ENCODE measurements at regions not wholly inside any gene's neighbourhood (a gene's known extent, or its start where the extent isn't known, plus 50 kb on each side); places are given as distances from the start of the nearest gene placed in this dataset.
"Not testable (repeated sequence)": the region's sequence is repeated elsewhere in the genome, so short reads cannot be mapped to it uniquely, and the experiment has no call there.

DNA sequence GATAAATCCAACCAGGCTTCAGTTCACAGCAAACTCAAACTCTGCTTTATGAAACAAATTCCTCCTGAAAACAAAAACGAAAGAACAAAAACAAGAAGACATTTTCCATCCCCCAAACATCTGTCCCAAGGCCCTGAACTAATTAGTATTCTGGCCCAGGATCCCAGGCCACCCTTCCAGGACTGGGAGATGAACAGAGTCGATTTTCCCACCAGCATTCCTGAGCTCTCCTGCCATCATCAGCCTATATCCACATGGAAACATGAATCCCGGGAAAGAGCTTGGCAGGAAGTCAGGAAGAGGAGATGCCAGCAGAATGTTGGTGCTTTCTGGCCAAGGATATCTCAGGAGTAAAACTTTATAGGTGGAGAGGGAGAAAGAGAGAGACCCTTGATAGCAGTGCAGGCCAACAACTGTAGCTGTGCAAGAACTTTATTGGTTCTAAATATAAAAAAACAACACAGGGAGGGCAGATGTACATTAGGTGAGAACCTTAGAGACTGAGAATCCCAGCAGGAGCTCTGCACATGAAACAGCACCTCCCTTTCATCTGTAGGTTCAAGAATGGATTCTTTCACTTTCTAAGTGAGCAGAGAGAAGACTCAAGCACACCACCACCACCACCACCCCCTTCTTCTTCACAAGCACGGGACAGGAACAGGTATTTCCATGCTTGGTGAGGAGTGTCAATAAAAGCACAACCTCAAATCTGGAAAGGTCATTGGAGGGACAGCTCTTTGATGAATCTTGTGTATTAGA lies 190.7 kb upstream of the TAS2R1 start:
- CTCF ChIA-PET: no interaction called here
- ATAC-seq (no peak), DNase-seq (no peak)
- no peaks in the 10 kb centered on the region for H3K9me3 Mint-ChIP-seq
- H3K36me3 Mint-ChIP-seq (ENCODE audit: low read depth): no peaks in the 10 kb centered on the region
- intact Hi-C loops (cut with micrococcal nuclease): no loop called here
- no peak overlapping the region for H3K27ac Mint-ChIP-seq
- no peaks in the 10 kb centered on the region for H3K27me3 Mint-ChIP-seq
- no peak for TF ChIP-seq CTCF (IDR thresholded peaks at IDR 0.05)
- POLR2A ChIA-PET: no interaction called here
- no peak overlapping the region for H3K4me3 Mint-ChIP-seq
- H3K4me1 Mint-ChIP-seq (ENCODE audit: low read depth): no peaks in the 10 kb centered on the region

DNA sequence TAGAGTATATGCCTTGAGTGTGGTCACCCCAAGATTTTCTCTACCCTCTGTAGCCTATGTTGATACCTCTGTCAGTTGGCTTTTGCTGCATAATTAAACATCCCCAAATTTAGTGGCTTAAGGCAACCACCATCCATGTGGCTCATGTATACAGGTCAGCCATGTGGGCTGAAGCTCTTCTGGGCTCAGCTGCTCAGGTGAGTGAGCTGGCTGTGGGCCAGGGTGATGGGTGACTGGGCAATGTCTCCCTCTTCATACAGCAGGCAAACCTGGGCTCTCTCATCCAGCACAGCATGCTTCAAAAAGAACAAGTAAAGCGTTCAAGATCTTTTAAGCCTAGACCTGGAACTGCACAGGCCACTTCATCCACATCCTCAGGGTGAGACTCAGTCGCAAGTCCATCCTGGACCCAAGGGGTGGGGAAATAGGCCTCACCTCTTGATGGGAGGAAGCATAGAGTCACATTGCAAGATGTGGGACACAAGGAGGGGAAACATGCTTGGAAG lies 188.2 kb upstream of the TAS2R1 start:
- H3K36me3 Mint-ChIP-seq (ENCODE audit: low read depth): no peaks in the 10 kb centered on the region
- DNase-seq: no peak
- CTCF ChIA-PET: no interaction called here
- no peaks in the 10 kb centered on the region for H3K9me3 Mint-ChIP-seq
- no peaks in the 10 kb centered on the region for H3K4me1 Mint-ChIP-seq (ENCODE audit: low read depth)
- intact Hi-C loops (cut with micrococcal nuclease): no loop called here
- no peak for TF ChIP-seq CTCF (IDR thresholded peaks at IDR 0.05)
- H3K27ac Mint-ChIP-seq: no peak overlapping the region
- no peak for ATAC-seq
- no peaks in the 10 kb centered on the region for H3K27me3 Mint-ChIP-seq
- POLR2A ChIA-PET: no interaction called here
- H3K4me3 Mint-ChIP-seq: no peak overlapping the region

DNA sequence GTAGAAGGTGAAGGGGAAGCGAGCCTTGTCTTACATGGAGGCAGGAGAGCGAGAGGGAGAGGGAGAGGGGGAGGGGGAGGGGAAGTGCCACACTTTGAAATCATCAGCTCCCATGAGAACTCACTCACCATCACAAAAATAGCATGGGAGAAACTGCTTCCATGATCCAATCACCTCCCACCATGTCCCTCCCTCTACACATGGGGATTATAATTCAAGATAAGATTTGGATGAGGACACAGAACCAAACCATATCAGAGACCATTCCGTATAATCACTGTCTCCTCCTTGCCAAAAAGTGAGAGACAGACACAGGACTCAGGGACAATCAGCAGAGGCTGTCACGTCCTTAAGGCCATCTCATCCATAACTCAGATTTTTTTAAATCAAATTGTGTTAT lies 187.7 kb upstream of the TAS2R1 start:
- no peaks in the 10 kb centered on the region for H3K4me1 Mint-ChIP-seq (ENCODE audit: low read depth)
- no peak overlapping the region for H3K4me3 Mint-ChIP-seq
- TF ChIP-seq CTCF (IDR thresholded peaks at IDR 0.05): no peak
- ChIA-PET POLR2A (no interaction called here), CTCF (no interaction called here)
- intact Hi-C loops (cut with micrococcal nuclease): no loop called here
- H3K36me3 Mint-ChIP-seq (ENCODE audit: low read depth): no peaks in the 10 kb centered on the region
- no peak overlapping the region for H3K27ac Mint-ChIP-seq
- no peaks in the 10 kb centered on the region for H3K27me3 Mint-ChIP-seq
- ATAC-seq (no peak), DNase-seq (no peak)
- H3K9me3 Mint-ChIP-seq: no peaks in the 10 kb centered on the region

GRCh38 chr5:9815051-9815450 lies 184.9 kb upstream of the TAS2R1 start:
- Mint-ChIP-seq H3K4me3 (no peak overlapping the region), H3K27me3 (no peaks in the 10 kb centered on the region), H3K4me1 (ENCODE audit: low read depth) (no peaks in the 10 kb centered on the region), H3K36me3 (ENCODE audit: low read depth) (no peaks in the 10 kb centered on the region), H3K9me3 (no peaks in the 10 kb centered on the region), H3K27ac (no peak overlapping the region)
- DNase-seq: no peak
- ChIA-PET POLR2A (no interaction called here), CTCF (no interaction called here)
- no peak for ATAC-seq
- no peak for TF ChIP-seq CTCF (IDR thresholded peaks at IDR 0.05)
- intact Hi-C loops (cut with micrococcal nuclease): no loop called here

DNA sequence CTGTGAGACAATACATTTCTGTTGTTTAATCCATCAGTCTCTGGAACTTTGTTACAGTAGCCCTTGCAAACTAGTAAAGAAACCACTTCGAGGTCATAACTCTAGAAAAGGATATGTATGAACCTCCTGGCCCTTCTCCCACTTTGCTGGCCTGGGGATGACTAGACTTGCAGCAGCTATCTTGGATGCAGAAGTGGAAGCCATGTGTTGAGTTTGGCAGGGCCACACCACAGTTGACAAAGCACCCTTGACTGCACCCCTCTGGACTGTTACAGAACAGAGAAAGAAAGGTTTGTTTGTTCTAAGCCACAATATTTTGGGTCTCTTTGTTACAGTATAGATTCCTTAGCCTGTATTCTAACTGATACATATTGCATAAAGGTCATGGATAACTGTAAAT lies 183.2 kb upstream of the TAS2R1 start:
- no peak for TF ChIP-seq CTCF (IDR thresholded peaks at IDR 0.05)
- ATAC-seq (no peak), DNase-seq (no peak)
- Mint-ChIP-seq H3K9me3 (no peaks in the 10 kb centered on the region), H3K36me3 (ENCODE audit: low read depth) (no peaks in the 10 kb centered on the region), H3K27me3 (no peaks in the 10 kb centered on the region), H3K27ac (no peak overlapping the region), H3K4me1 (ENCODE audit: low read depth) (no peaks in the 10 kb centered on the region), H3K4me3 (no peak overlapping the region)
- ChIA-PET POLR2A (no interaction called here), CTCF (no interaction called here)
- intact Hi-C loops (cut with micrococcal nuclease): no loop called here

DNA sequence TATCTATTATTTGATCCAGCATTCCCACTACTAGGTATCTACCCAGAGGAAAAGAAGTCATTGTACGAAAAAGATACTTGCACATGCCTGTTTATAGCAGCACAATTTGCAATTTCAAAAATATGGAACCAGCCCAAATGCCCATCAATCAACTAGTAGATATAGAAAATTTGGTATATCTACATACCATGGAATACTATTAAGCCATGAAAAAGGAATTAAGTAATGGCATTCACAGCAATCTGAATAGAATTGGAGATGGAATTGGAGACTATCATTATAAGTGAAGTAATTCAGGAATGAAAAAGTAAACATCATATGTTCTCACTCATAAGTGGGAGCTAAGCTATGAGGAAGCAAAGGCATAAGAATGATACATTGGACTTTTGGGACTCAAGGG lies 177.2 kb upstream of the TAS2R1 start:
- H3K9me3 Mint-ChIP-seq; H3K27me3 Mint-ChIP-seq; intact Hi-C loops (cut with micrococcal nuclease); CTCF ChIA-PET; H3K27ac Mint-ChIP-seq; H3K36me3 Mint-ChIP-seq (ENCODE audit: low read depth); ATAC-seq; POLR2A ChIA-PET; H3K4me1 Mint-ChIP-seq (ENCODE audit: low read depth); DNase-seq; H3K4me3 Mint-ChIP-seq: not testable (repeated sequence)
